ENCODE measurements at regions not wholly inside any gene's neighbourhood (a gene's known extent, or its start where the extent isn't known, plus 50 kb on each side); places are given as distances from the start of the nearest gene placed in this dataset.
"Not testable (repeated sequence)": the region's sequence is repeated elsewhere in the genome, so short reads cannot be mapped to it uniquely, and the experiment has no call there.

DNA sequence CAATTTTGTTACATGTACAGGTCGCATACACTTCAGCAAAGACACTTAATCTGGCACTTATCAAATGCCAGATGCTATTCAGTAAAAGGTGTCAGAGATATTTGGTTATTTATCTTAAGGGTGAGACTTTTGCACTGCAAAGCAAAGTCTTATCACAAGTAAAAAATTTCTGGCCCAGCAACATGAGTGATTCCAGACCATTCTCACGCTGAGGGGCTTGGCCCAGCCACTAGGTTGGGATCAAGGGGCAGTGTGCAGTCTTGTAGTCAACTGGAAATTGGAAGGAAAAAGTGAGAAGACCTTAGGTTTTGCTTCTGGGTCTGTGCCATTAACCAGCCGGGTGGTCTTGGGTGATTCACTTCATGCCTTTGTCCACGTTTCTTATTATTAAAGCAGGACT is 181.6 kb downstream of the RNF144A start:
- BruUV-seq (replicated peaks) = no TSS peak
- TF ChIP-seq, protein P1, sequence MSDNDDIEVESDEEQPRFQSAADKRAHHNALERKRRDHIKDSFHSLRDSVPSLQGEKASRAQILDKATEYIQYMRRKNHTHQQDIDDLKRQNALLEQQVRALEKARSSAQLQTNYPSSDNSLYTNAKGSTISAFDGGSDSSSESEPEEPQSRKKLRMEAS (IDR thresholded peaks at IDR 0.05) = no peak
- TF ChIP-seq, protein P2, sequence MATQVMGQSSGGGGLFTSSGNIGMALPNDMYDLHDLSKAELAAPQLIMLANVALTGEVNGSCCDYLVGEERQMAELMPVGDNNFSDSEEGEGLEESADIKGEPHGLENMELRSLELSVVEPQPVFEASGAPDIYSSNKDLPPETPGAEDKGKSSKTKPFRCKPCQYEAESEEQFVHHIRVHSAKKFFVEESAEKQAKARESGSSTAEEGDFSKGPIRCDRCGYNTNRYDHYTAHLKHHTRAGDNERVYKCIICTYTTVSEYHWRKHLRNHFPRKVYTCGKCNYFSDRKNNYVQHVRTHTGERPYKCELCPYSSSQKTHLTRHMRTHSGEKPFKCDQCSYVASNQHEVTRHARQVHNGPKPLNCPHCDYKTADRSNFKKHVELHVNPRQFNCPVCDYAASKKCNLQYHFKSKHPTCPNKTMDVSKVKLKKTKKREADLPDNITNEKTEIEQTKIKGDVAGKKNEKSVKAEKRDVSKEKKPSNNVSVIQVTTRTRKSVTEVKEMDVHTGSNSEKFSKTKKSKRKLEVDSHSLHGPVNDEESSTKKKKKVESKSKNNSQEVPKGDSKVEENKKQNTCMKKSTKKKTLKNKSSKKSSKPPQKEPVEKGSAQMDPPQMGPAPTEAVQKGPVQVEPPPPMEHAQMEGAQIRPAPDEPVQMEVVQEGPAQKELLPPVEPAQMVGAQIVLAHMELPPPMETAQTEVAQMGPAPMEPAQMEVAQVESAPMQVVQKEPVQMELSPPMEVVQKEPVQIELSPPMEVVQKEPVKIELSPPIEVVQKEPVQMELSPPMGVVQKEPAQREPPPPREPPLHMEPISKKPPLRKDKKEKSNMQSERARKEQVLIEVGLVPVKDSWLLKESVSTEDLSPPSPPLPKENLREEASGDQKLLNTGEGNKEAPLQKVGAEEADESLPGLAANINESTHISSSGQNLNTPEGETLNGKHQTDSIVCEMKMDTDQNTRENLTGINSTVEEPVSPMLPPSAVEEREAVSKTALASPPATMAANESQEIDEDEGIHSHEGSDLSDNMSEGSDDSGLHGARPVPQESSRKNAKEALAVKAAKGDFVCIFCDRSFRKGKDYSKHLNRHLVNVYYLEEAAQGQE (IDR thresholded peaks at IDR 0.05; ENCODE audit: low read depth) = no peak
- Histone ChIP-seq H2AFZ (ENCODE audit: low read depth, low read length, poor library complexity, severe bottlenecking) (no peak overlapping the region), H3K4me1 (ENCODE audit: control insufficient read depth in 1 of 2, insufficient read depth in 2 of 2, low read length in 2 of 2) (peaks cover 5 to 9% of the 10 kb centered on the region in 2 experiments), H3K36me3 (ENCODE audit: control insufficient read depth in 1 of 2, insufficient read depth in 2 of 2, low read length in 2 of 2) (no peaks in the 10 kb centered on the region), H3K4me2 (ENCODE audit: low read length) (no peak overlapping the region), H4K20me1 (ENCODE audit: insufficient read depth) (no peaks in the 10 kb centered on the region), H3K27ac (ENCODE audit: low read depth, low read length) (no peak overlapping the region), H3K79me2 (ENCODE audit: insufficient read depth, low read length) (no peaks in the 10 kb centered on the region), H3K9ac (ENCODE audit: low read length) (no peak overlapping the region), H3K27me3 (ENCODE audit: insufficient read depth, low read length) (no peaks in the 10 kb centered on the region), H3K9me3 (ENCODE audit: control insufficient read depth in 1 of 2, insufficient read depth in 1 of 2, low read depth in 1 of 2, low read length in 2 of 2) (no peaks in the 10 kb centered on the region), H3K4me3 (replicated peaks in 1 of 2; ENCODE audit: low read depth in 1 of 2, low read length in 2 of 2) (no peak overlapping the region), H3K9me2 (ENCODE audit: insufficient read depth) (no peaks in the 10 kb centered on the region)
- ChIA-PET POLR2A (no interaction called here), CTCF (no interaction called here), RAD21 (ENCODE audit: low non-redundant PET in 1 of 2, low total read pairs in 2 of 2, uncharacterized antibody in 2 of 2, unreplicated experiment in 2 of 2) (no interaction called here)
- intact Hi-C loops (cut with micrococcal nuclease) = loop anchor here (5.0 kb wide), 2 partner anchors 573 to 1583 kb away; partner anchors contain the start of gene ID2
- DNase-seq (ENCODE audit: low read depth, low spot score) = no peak
- no peak for ATAC-seq

DNA sequence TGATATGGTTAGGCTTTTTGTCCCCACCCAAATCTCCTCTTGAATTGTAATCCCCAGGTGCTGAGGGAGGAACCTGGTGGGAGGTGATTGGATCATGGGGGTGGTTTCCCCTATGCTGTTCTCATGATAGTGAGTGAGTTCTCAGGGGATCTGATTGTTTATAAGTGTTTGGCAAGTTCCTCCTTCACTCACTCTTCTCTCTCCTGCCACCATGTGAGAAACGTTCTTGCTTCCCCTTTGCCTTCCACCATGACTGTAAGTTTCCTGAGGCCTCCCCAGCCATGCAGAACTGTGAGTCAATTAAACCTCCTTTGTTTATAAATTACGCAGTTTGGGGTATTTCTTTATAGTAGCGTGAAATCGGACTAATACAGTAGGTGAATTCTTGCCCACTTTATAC is 182.5 kb downstream of the RNF144A start:
- H3K9ac ChIP-seq (ENCODE audit: low read length); H3K4me2 ChIP-seq (ENCODE audit: low read length); CTCF ChIA-PET; DNase-seq (ENCODE audit: low read depth, low spot score); H2AFZ ChIP-seq (ENCODE audit: low read depth, low read length, poor library complexity, severe bottlenecking); H3K4me1 ChIP-seq (ENCODE audit: control insufficient read depth in 1 of 2, insufficient read depth in 2 of 2, low read length in 2 of 2); H3K4me3 ChIP-seq (replicated peaks in 1 of 2; ENCODE audit: low read depth in 1 of 2, low read length in 2 of 2); H3K9me2 ChIP-seq (ENCODE audit: insufficient read depth); BruUV-seq (replicated peaks); RAD21 ChIA-PET (ENCODE audit: low non-redundant PET in 1 of 2, low total read pairs in 2 of 2, uncharacterized antibody in 2 of 2, unreplicated experiment in 2 of 2); H3K27ac ChIP-seq (ENCODE audit: low read depth, low read length); POLR2A ChIA-PET; H3K27me3 ChIP-seq (ENCODE audit: insufficient read depth, low read length); H3K79me2 ChIP-seq (ENCODE audit: insufficient read depth, low read length); ATAC-seq; H3K36me3 ChIP-seq (ENCODE audit: control insufficient read depth in 1 of 2, insufficient read depth in 2 of 2, low read length in 2 of 2); H4K20me1 ChIP-seq (ENCODE audit: insufficient read depth); H3K9me3 ChIP-seq (ENCODE audit: control insufficient read depth in 1 of 2, insufficient read depth in 1 of 2, low read depth in 1 of 2, low read length in 2 of 2): not testable (repeated sequence)
- intact Hi-C loops (cut with micrococcal nuclease) = loop anchor here (5.0 kb wide), 2 partner anchors 573 to 1583 kb away; partner anchors contain the start of gene ID2
